Panc1 (cell line): ENCODE measurements at regions not wholly inside any gene's neighbourhood (a gene's known extent, or its start where the extent isn't known, plus 50 kb on each side); places are given as distances from the start of the nearest gene placed in this dataset.

Experiments used
- ATAC-seq: fragments of 200-7000 bp; cut with Tn5 transposase; 2 replicates; pipeline ENCODE4 v1.9.1; 2020; ENCODE audit warnings: mild to moderate bottlenecking, moderate library complexity
- BruUV-seq: library from RNA; stranded (reverse); fragments of 400-500 nt; replicated peaks from 2 replicates; lab custom pipeline; 2021; lab: Mats Ljungman, UMichigan
- CTCF ChIA-PET: fragments of 300-600 bp; sonication (Branson Sonifier 250); formaldehyde crosslinking; loops from one replicate; lab custom pipeline; 2022; ENCODE audit warnings: antibody characterized with exemption; lab: Charles Lee
- POLR2A ChIA-PET: fragments of 300-600 bp; sonication (Branson Sonifier 250); formaldehyde crosslinking; loops from one replicate; lab custom pipeline; 2022; ENCODE audit warnings: antibody characterized with exemption; lab: Charles Lee
- DNase-seq: peaks from one replicate; pipeline ENCODE4 v3.0.0-alpha.2; 2010; ENCODE audit warnings: low read depth, low spot score
- H3K27ac ChIP-seq: 2 replicates; pipeline ENCODE4 v1.5.1; 2011; ENCODE audit warnings: mild to moderate bottlenecking, low read length, inconsistent platforms
- H3K27me3 ChIP-seq: fragments of 200-500 bp; sonication (Bioruptor generic); 2 replicates; pipeline ENCODE4 v1.6.0; 2014; ENCODE audit warnings: low read length, inconsistent platforms; ENCODE audit not compliant: control insufficient read depth, insufficient read depth
- H3K36me3 ChIP-seq: fragments of 200-500 bp; sonication (Bioruptor generic); 2 replicates; pipeline ENCODE4 v1.5.1; 2014; ENCODE audit warnings: inconsistent platforms, mild to moderate bottlenecking, low read length, moderate library complexity; ENCODE audit not compliant: control insufficient read depth, insufficient read depth
- H3K4me1 ChIP-seq: 2 replicates; pipeline ENCODE4 v1.5.1; 2011; ENCODE audit warnings: inconsistent platforms, mild to moderate bottlenecking, low read length, moderate library complexity; ENCODE audit not compliant: control insufficient read depth, insufficient read depth
- H3K4me3 ChIP-seq, 2 experiments: 2 replicates each; pipeline ENCODE4 v1.5.1; 2011 to 2012; ENCODE audit warnings: low read depth in 2 of 2, low read length in 2 of 2, mild to moderate bottlenecking in 2 of 2, inconsistent platforms in 1 of 2, moderate library complexity in 1 of 2
- H3K9me3 ChIP-seq: fragments of 200-500 bp; sonication (Bioruptor generic); 2 replicates; pipeline ENCODE4 v1.5.1; 2014; ENCODE audit warnings: low read depth, mild to moderate bottlenecking, inconsistent platforms, low read length, moderate library complexity; ENCODE audit not compliant: control insufficient read depth, insufficient read depth
- POLR2AphosphoS5 ChIP-seq: IDR thresholded peaks from 2 replicates; pipeline ENCODE4 v1.6.1; 2012; ENCODE audit warnings: mild to moderate bottlenecking, low read depth, low read length, moderate library complexity
- SIN3A ChIP-seq: IDR thresholded peaks from 2 replicates; pipeline ENCODE4 v1.6.1; 2012; ENCODE audit warnings: low read depth, mild to moderate bottlenecking, low read length, moderate library complexity, borderline replicate concordance; ENCODE audit not compliant: insufficient read depth
- TCF7L2 ChIP-seq: IDR thresholded peaks from 2 replicates; pipeline ENCODE4 v1.6.1; 2011; ENCODE audit warnings: mild to moderate bottlenecking, low read depth, low read length, inconsistent platforms
- in situ Hi-C: cut with HindIII; loops from 2 replicates; pipeline ENCODE4 v1.10.0; 2016; ENCODE audit warnings: low sequenced_read_pairs, low pct_unique_long_range_greater_than_20kb
- intact Hi-C: fragments of 100-400 bp; cut with micrococcal nuclease; formaldehyde crosslinking; loops from one replicate; pipeline ENCODE4 v1.10.0; 2022; ENCODE audit not compliant: unreplicated experiment
- TF ChIP-seq, protein P1 (sequence below), 2 experiments: IDR thresholded peaks; 2 replicates each; pipeline ENCODE4 v1.6.1; 2011 to 2012; ENCODE audit warnings: low read depth in 2 of 2, control low read depth in 1 of 2, low read length in 1 of 2, mild to moderate bottlenecking in 1 of 2, moderate library complexity in 1 of 2; ENCODE audit not compliant: insufficient read depth in 1 of 2
- TF ChIP-seq, protein P2 (sequence below): fragments of 450-650 bp; IDR thresholded peaks from 2 replicates; pipeline ENCODE4 v1.5.1; 2017; ENCODE audit warnings: mild to moderate bottlenecking

GRCh38 chrX:40996886-40997530 is 88.2 kb upstream of the USP9X start:
- Histone ChIP-seq H3K9me3 (no peaks in the 10 kb centered on the region), H3K4me3 (no peak overlapping the region), H3K4me1 (no peaks in the 10 kb centered on the region), H3K27me3 (no peaks in the 10 kb centered on the region), H3K36me3 (no peaks in the 10 kb centered on the region), H3K27ac (no peak overlapping the region)
- DNase-seq (no peak), ATAC-seq (no peak)
- in situ Hi-C loops: no loop called here
- TF ChIP-seq, protein P1, sequence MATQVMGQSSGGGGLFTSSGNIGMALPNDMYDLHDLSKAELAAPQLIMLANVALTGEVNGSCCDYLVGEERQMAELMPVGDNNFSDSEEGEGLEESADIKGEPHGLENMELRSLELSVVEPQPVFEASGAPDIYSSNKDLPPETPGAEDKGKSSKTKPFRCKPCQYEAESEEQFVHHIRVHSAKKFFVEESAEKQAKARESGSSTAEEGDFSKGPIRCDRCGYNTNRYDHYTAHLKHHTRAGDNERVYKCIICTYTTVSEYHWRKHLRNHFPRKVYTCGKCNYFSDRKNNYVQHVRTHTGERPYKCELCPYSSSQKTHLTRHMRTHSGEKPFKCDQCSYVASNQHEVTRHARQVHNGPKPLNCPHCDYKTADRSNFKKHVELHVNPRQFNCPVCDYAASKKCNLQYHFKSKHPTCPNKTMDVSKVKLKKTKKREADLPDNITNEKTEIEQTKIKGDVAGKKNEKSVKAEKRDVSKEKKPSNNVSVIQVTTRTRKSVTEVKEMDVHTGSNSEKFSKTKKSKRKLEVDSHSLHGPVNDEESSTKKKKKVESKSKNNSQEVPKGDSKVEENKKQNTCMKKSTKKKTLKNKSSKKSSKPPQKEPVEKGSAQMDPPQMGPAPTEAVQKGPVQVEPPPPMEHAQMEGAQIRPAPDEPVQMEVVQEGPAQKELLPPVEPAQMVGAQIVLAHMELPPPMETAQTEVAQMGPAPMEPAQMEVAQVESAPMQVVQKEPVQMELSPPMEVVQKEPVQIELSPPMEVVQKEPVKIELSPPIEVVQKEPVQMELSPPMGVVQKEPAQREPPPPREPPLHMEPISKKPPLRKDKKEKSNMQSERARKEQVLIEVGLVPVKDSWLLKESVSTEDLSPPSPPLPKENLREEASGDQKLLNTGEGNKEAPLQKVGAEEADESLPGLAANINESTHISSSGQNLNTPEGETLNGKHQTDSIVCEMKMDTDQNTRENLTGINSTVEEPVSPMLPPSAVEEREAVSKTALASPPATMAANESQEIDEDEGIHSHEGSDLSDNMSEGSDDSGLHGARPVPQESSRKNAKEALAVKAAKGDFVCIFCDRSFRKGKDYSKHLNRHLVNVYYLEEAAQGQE (IDR thresholded peaks at IDR 0.05; ENCODE audit: insufficient read depth in 1 of 2, low read depth in 2 of 2, low read length in 1 of 2): no peak
- POLR2A ChIA-PET: interaction anchor here (0.7 kb wide), 2 partner anchors 68 to 112 kb away, joined by 3 to 7 read pairs; no protein-coding TSS in a partner anchor
- no TSS peak for BruUV-seq
- intact Hi-C loops: no loop called here
- CTCF ChIA-PET: interaction anchor here (0.5 to 0.7 kb wide), 3 partner anchors 89 to 336 kb away, joined by 3 to 7 read pairs (median 3); no protein-coding TSS in a partner anchor

DNA sequence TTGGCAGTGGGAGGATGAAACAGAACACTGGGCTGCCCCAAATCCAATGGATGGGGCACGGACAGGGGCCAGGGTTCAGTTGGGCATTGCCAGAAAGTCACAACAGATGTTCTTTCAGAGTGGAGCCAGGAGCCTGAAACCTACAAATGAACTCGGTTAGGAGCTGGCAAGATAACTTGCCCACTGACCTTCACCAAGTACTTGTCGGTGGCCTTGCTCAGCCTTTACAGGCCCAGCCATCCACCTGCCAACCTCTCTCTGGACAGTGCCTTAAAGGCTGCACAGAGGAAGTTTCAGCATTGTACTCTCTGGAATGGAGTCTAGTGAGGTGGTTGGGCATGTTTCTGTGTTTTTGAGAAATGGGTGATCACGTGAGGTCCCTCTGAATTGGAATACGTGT is 87.1 kb upstream of the USP9X start:
- Histone ChIP-seq H3K27ac (no peak overlapping the region), H3K36me3 (no peaks in the 10 kb centered on the region), H3K9me3 (no peaks in the 10 kb centered on the region), H3K4me1 (no peaks in the 10 kb centered on the region), H3K4me3 (no peak overlapping the region), H3K27me3 (no peaks in the 10 kb centered on the region)
- ATAC-seq: no peak
- in situ Hi-C loops (no loop called here), intact Hi-C loops (no loop called here)
- ChIA-PET POLR2A (no interaction called here), CTCF (no interaction called here)
- TF ChIP-seq, protein P1 (IDR thresholded peaks at IDR 0.05; ENCODE audit: insufficient read depth in 1 of 2, low read depth in 2 of 2, low read length in 1 of 2): no peak
- no peak for TF ChIP-seq POLR2AphosphoS5
- no peak for TF ChIP-seq SIN3A
- no peak for TF ChIP-seq TCF7L2
- TF ChIP-seq, protein P2, sequence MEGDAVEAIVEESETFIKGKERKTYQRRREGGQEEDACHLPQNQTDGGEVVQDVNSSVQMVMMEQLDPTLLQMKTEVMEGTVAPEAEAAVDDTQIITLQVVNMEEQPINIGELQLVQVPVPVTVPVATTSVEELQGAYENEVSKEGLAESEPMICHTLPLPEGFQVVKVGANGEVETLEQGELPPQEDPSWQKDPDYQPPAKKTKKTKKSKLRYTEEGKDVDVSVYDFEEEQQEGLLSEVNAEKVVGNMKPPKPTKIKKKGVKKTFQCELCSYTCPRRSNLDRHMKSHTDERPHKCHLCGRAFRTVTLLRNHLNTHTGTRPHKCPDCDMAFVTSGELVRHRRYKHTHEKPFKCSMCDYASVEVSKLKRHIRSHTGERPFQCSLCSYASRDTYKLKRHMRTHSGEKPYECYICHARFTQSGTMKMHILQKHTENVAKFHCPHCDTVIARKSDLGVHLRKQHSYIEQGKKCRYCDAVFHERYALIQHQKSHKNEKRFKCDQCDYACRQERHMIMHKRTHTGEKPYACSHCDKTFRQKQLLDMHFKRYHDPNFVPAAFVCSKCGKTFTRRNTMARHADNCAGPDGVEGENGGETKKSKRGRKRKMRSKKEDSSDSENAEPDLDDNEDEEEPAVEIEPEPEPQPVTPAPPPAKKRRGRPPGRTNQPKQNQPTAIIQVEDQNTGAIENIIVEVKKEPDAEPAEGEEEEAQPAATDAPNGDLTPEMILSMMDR: no peak
- BruUV-seq: no TSS peak
- DNase-seq: no peak
